ENCODE measurements at regions not wholly inside any gene's neighbourhood (a gene's known extent, or its start where the extent isn't known, plus 50 kb on each side); places are given as distances from the start of the nearest gene placed in this dataset.

DNA sequence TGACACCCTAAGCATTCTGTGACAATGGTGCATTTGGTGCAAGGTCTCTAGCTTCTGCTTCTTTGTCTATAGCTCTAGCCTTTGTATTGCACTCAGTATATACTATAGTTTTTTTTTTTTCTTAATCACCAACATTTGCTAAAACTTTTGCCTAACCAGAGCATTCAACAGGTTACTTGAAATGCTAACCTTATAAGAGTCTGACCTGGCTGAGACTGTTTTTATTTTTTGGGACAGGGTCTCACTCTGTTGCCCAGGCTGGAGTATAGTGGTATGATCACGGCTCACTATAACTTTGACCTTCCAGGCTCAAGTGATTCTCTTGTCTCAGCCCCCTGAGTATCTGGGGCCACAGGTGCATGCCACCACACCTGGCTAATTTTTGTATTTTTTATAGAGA lies 92.4 kb downstream of the ZNF365 start:
- H3K23ac ChIP-seq (ENCODE audit: insufficient read length, low read depth, low read length): no peak overlapping the region
- no peak overlapping the region for H2AK5ac ChIP-seq (ENCODE audit: insufficient read length, low read length)
- H3K27me3 ChIP-seq (ENCODE audit: insufficient read depth, low read length): no peaks in the 10 kb centered on the region
- H3K14ac ChIP-seq (ENCODE audit: insufficient read depth, low read length): no peak overlapping the region
- no peak overlapping the region for H3T11ph ChIP-seq (ENCODE audit: low read length)
- H3K9me3 ChIP-seq (ENCODE audit: control insufficient read depth, low read depth, low read length): peaks cover 5% of the 10 kb centered on the region
- no peak overlapping the region for H3K27ac ChIP-seq (ENCODE audit: insufficient read length, low read depth, low read length)
- no peaks in the 10 kb centered on the region; a peak in 1 of 5 replicates for H3K9me3 Mint-ChIP-seq
- H3K4me1 Mint-ChIP-seq: peaks cover 0 to 4% of the 10 kb centered on the region in 2 experiments; a peak in 2 of 4 replicates
- DNase-seq: no peak
- H4K8ac ChIP-seq (replicated peaks; ENCODE audit: insufficient read length, low read depth, low read length): no peak overlapping the region
- H2BK12ac ChIP-seq (ENCODE audit: insufficient read length, low read depth, low read length): no peak overlapping the region
- H3K4ac ChIP-seq (ENCODE audit: low read depth, low read length): no peak overlapping the region
- WGBS (ENCODE audit: extremely low coverage, insufficient read length, low lambda C conversion rate): no CpG with 5 or more reads among the region's 1 CpG
- peaks cover 3% of the 10 kb centered on the region; the same call in 1 of the 2 replicates for H3K27me3 Mint-ChIP-seq (ENCODE audit: low read depth)
- H3K4me1 ChIP-seq (ENCODE audit: insufficient read depth, low read length): no peaks in the 10 kb centered on the region
- no peaks in the 10 kb centered on the region for H4K20me1 ChIP-seq (ENCODE audit: control insufficient read depth, insufficient read depth, insufficient read length)
- no peaks in the 10 kb centered on the region for H3K23me2 ChIP-seq (ENCODE audit: insufficient read length, low read depth, low read length, poor library complexity, severe bottlenecking)
- H3K9ac ChIP-seq (ENCODE audit: extremely low read depth, insufficient read length, low read length): no peak overlapping the region
- H3K18ac ChIP-seq (ENCODE audit: insufficient read length, low read depth, low read length): no peak overlapping the region
- H2BK5ac ChIP-seq (ENCODE audit: insufficient read length, low read length): no peak overlapping the region
- no peaks in the 10 kb centered on the region for H3K79me2 ChIP-seq (ENCODE audit: insufficient read depth, low read length)
- H4K5ac ChIP-seq (ENCODE audit: insufficient read length, low read depth, low read length): no peak overlapping the region
- no peaks in the 10 kb centered on the region for H3K79me1 ChIP-seq (ENCODE audit: insufficient read depth, low read depth, low read length, poor library complexity, severe bottlenecking)
- no peak overlapping the region for H2AFZ ChIP-seq (ENCODE audit: low read length)
- H2BK120ac ChIP-seq (ENCODE audit: low read depth, low read length, poor library complexity, severe bottlenecking): no peak overlapping the region
- H3K4me3 Mint-ChIP-seq: no peak overlapping the region
- no peak overlapping the region for H2BK20ac ChIP-seq (ENCODE audit: low read depth, low read length, poor library complexity, severe bottlenecking)
- H3K27ac Mint-ChIP-seq: no peak overlapping the region
- TF ChIP-seq, protein P1, sequence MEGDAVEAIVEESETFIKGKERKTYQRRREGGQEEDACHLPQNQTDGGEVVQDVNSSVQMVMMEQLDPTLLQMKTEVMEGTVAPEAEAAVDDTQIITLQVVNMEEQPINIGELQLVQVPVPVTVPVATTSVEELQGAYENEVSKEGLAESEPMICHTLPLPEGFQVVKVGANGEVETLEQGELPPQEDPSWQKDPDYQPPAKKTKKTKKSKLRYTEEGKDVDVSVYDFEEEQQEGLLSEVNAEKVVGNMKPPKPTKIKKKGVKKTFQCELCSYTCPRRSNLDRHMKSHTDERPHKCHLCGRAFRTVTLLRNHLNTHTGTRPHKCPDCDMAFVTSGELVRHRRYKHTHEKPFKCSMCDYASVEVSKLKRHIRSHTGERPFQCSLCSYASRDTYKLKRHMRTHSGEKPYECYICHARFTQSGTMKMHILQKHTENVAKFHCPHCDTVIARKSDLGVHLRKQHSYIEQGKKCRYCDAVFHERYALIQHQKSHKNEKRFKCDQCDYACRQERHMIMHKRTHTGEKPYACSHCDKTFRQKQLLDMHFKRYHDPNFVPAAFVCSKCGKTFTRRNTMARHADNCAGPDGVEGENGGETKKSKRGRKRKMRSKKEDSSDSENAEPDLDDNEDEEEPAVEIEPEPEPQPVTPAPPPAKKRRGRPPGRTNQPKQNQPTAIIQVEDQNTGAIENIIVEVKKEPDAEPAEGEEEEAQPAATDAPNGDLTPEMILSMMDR (conservative IDR thresholded peaks at IDR 0.05): no peak
- H4K91ac ChIP-seq (ENCODE audit: insufficient read length, low read depth, low read length): no peak overlapping the region
- no peak overlapping the region for H3K56ac ChIP-seq (ENCODE audit: insufficient read length, low read depth, low read length)
- no peak overlapping the region for H2BK15ac ChIP-seq (ENCODE audit: low read depth, low read length)
- H3K36me3 Mint-ChIP-seq (ENCODE audit: insufficient read depth in 1 of 3, low read depth in 3 of 3): no peaks in the 10 kb centered on the region; a peak in 1 of 7 replicates
- no peak overlapping the region for H3K4me2 ChIP-seq (ENCODE audit: insufficient read depth, insufficient read length, low read length)

All from H9 (cell line).